ENCODE measurements at regions not wholly inside any gene's neighbourhood (a gene's known extent, or its start where the extent isn't known, plus 50 kb on each side); places are given as distances from the start of the nearest gene placed in this dataset.

DNA sequence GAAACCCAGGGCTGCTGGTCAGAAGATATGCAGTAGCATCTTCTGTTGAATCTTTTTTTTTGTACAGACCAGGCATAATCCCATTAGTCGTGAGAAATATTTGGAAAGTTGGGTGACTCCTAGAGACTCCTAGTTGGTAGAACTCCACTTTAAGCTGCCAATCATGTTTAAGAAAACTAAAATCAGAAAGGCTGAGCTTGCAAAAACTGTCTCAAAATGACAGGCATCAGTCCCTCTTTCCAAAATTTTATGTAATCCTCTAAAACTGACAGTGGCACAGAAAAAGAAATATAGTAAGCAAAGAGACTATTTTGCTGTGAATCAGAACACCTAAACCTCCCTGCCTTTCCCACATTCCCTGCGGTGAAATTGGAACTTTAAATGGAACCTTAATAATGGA lies 568.5 kb downstream of the CCSER2 start:
- TF ChIP-seq, protein P1, sequence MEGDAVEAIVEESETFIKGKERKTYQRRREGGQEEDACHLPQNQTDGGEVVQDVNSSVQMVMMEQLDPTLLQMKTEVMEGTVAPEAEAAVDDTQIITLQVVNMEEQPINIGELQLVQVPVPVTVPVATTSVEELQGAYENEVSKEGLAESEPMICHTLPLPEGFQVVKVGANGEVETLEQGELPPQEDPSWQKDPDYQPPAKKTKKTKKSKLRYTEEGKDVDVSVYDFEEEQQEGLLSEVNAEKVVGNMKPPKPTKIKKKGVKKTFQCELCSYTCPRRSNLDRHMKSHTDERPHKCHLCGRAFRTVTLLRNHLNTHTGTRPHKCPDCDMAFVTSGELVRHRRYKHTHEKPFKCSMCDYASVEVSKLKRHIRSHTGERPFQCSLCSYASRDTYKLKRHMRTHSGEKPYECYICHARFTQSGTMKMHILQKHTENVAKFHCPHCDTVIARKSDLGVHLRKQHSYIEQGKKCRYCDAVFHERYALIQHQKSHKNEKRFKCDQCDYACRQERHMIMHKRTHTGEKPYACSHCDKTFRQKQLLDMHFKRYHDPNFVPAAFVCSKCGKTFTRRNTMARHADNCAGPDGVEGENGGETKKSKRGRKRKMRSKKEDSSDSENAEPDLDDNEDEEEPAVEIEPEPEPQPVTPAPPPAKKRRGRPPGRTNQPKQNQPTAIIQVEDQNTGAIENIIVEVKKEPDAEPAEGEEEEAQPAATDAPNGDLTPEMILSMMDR (conservative IDR thresholded peaks at IDR 0.05; ENCODE audit: low read length): no peak
- TF ChIP-seq EZH2phosphoT487 (IDR thresholded peaks at IDR 0.05; ENCODE audit: borderline replicate concordance): no peak

Data from Loucy (cell line).